WTC11 (cell line): ENCODE measurements at regions not wholly inside any gene's neighbourhood (a gene's known extent, or its start where the extent isn't known, plus 50 kb on each side); places are given as distances from the start of the nearest gene placed in this dataset.
A peak's percentile ranks its signal among the peaks of the same experiment; 100 is the strongest.

ENCODE experiments used
- ATAC-seq: fragments of 200-7000 bp; cut with Tn5 transposase; 2 replicates; pipeline ENCODE4 v1.10.0; 2021; ENCODE audit warnings: mild to moderate bottlenecking, moderate library complexity
- CTCF ChIA-PET: fragments of 300-600 bp; sonication (Branson Sonifier 250); formaldehyde crosslinking; loops from one replicate; lab custom pipeline; 2021; ENCODE audit warnings: antibody characterized with exemption; lab: Charles Lee
- POLR2A ChIA-PET: fragments of 350-600 bp; sonication (Branson Sonifier 250); formaldehyde crosslinking; loops from one replicate; lab custom pipeline; 2021; ENCODE audit warnings: antibody characterized with exemption; lab: Charles Lee
- DNase-seq: peaks from one replicate; pipeline ENCODE4 v3.0.0; 2021; ENCODE audit warnings: low spot score
- H3K27ac Mint-ChIP-seq: 2 replicates; pipeline ENCODE4 v1.8.0; 2021; ENCODE audit warnings: mixed read lengths
- H3K27me3 Mint-ChIP-seq: 2 replicates; pipeline ENCODE4 v1.8.0; 2021; ENCODE audit warnings: low read depth, mild to moderate bottlenecking, moderate library complexity, mixed read lengths
- H3K36me3 Mint-ChIP-seq: 2 replicates; pipeline ENCODE4 v1.8.0; 2021; ENCODE audit warnings: mixed read lengths
- H3K4me1 Mint-ChIP-seq: 2 replicates; pipeline ENCODE4 v1.8.0; 2022; ENCODE audit warnings: mixed read lengths
- H3K4me3 Mint-ChIP-seq: 2 replicates; pipeline ENCODE4 v1.8.0; 2021; ENCODE audit warnings: mild to moderate bottlenecking, moderate library complexity, mixed read lengths
- H3K9me3 Mint-ChIP-seq: 2 replicates; pipeline ENCODE4 v1.8.0; 2021; ENCODE audit warnings: mixed read lengths
- CDX4 ChIP-seq: fragments of 250-450 bp; sonication (Bioruptor Pico); IDR thresholded peaks from 2 replicates; pipeline ENCODE4 v1.9.0; 2021; ENCODE audit warnings: moderate library complexity, mild to moderate bottlenecking, inconsistent platforms, borderline replicate concordance
- CREM ChIP-seq: sonication (generic); formaldehyde crosslinking; IDR thresholded peaks from 2 replicates; pipeline ENCODE4 v1.8.1; 2022; ENCODE audit warnings: mild to moderate bottlenecking, missing genetic modification reagents, moderate library complexity
- E2F5 ChIP-seq: sonication (generic); formaldehyde crosslinking; IDR thresholded peaks from 2 replicates; pipeline ENCODE4 v1.8.1; 2022; ENCODE audit warnings: mild to moderate bottlenecking, moderate library complexity, missing genetic modification reagents
- EMX1 ChIP-seq: fragments of 250-450 bp; sonication (Bioruptor Pico); IDR thresholded peaks from 2 replicates; pipeline ENCODE4 v1.8.0; 2021; ENCODE audit warnings: mild to moderate bottlenecking
- FOXK1 ChIP-seq: sonication (generic); formaldehyde crosslinking; IDR thresholded peaks from 2 replicates; pipeline ENCODE4 v1.8.0; 2022; ENCODE audit warnings: mild to moderate bottlenecking, moderate library complexity, missing genetic modification reagents
- GABPB1 ChIP-seq: sonication (generic); formaldehyde crosslinking; IDR thresholded peaks from 2 replicates; pipeline ENCODE4 v1.8.1; 2023; ENCODE audit warnings: mild to moderate bottlenecking, missing genetic modification reagents
- IRF1 ChIP-seq: sonication (generic); formaldehyde crosslinking; IDR thresholded peaks from 2 replicates; pipeline ENCODE4 v1.8.0; 2023; ENCODE audit warnings: missing genetic modification reagents
- JUN ChIP-seq: sonication (generic); formaldehyde crosslinking; IDR thresholded peaks from 2 replicates; pipeline ENCODE4 v1.8.0; 2023; ENCODE audit warnings: mild to moderate bottlenecking, missing genetic modification reagents
- KAT7 ChIP-seq: sonication (generic); formaldehyde crosslinking; IDR thresholded peaks from 2 replicates; pipeline ENCODE4 v1.8.1; 2023; ENCODE audit warnings: missing genetic modification reagents, mild to moderate bottlenecking, borderline replicate concordance
- MYBL2 ChIP-seq: sonication (generic); formaldehyde crosslinking; IDR thresholded peaks from 2 replicates; pipeline ENCODE4 v1.8.1; 2023; ENCODE audit warnings: mild to moderate bottlenecking, moderate library complexity, missing genetic modification reagents
- NFYB ChIP-seq: sonication (generic); formaldehyde crosslinking; conservative IDR thresholded peaks from 2 replicates; pipeline ENCODE4 v1.8.0; 2022; ENCODE audit warnings: low read depth, missing genetic modification reagents
- OVOL2 ChIP-seq: fragments of 250-450 bp; sonication (Bioruptor Pico); IDR thresholded peaks from 2 replicates; pipeline ENCODE4 v1.9.0; 2021; ENCODE audit warnings: mild to moderate bottlenecking, borderline replicate concordance
- PREB ChIP-seq: sonication (generic); formaldehyde crosslinking; IDR thresholded peaks from 2 replicates; pipeline ENCODE4 v1.8.1; 2022; ENCODE audit warnings: mild to moderate bottlenecking, missing genetic modification reagents, moderate library complexity, borderline replicate concordance
- SP1 ChIP-seq: sonication (generic); formaldehyde crosslinking; conservative IDR thresholded peaks from 2 replicates; pipeline ENCODE4 v1.8.1; 2022; ENCODE audit warnings: missing genetic modification reagents
- ZBTB21 ChIP-seq: sonication (generic); formaldehyde crosslinking; IDR thresholded peaks from 2 replicates; pipeline ENCODE4 v1.8.1; 2023; ENCODE audit warnings: mild to moderate bottlenecking, missing genetic modification reagents, borderline replicate concordance
- ZNF232 ChIP-seq: sonication (generic); formaldehyde crosslinking; IDR thresholded peaks from 2 replicates; pipeline ENCODE4 v1.8.0; 2022; ENCODE audit warnings: mild to moderate bottlenecking, missing genetic modification reagents
- ZNF396 ChIP-seq: fragments of 250-450 bp; sonication (Bioruptor Pico); IDR thresholded peaks from 2 replicates; pipeline ENCODE4 v1.8.0; 2021; ENCODE audit warnings: mild to moderate bottlenecking, moderate library complexity, borderline replicate concordance
- TF ChIP-seq, protein P1 (sequence below): fragments of 250-450 bp; sonication (Bioruptor Pico); IDR thresholded peaks from 2 replicates; pipeline ENCODE4 v2.1.2; 2022; ENCODE audit warnings: mild to moderate bottlenecking, moderate library complexity
- TF ChIP-seq, protein P2 (sequence below): sonication (generic); formaldehyde crosslinking; conservative IDR thresholded peaks from 2 replicates; pipeline ENCODE4 v1.8.1; 2022; ENCODE audit warnings: mild to moderate bottlenecking, missing genetic modification reagents
- TF ChIP-seq, protein P3 (sequence below): sonication (generic); formaldehyde crosslinking; IDR thresholded peaks from 2 replicates; pipeline ENCODE4 v1.8.1; 2022; ENCODE audit warnings: low read depth, missing genetic modification reagents, borderline replicate concordance
- TF ChIP-seq, protein P4 (sequence below): sonication (generic); formaldehyde crosslinking; IDR thresholded peaks from 2 replicates; pipeline ENCODE4 v1.8.0; 2023; ENCODE audit warnings: mild to moderate bottlenecking, missing genetic modification reagents

DNA sequence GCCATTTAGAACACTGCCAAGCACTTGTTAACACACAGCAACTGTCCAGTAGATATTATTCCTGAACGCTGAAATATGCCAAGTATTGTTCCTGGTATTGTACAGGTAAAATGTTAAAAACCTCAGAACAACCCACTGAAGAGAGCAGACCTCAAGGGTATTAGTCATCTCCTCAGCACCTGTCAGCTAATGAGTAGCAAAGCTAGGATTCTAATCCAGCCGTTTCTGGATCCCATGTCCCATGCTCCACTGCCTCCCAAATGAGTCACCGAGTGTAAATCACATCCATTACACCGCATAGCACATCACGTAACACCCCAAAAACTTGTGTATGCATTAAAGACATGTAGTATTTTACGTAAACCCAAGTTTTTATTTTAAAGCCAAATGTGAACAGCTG, 705.4 kb upstream of the TENM4 start (continued):
- TF ChIP-seq, protein P1, sequence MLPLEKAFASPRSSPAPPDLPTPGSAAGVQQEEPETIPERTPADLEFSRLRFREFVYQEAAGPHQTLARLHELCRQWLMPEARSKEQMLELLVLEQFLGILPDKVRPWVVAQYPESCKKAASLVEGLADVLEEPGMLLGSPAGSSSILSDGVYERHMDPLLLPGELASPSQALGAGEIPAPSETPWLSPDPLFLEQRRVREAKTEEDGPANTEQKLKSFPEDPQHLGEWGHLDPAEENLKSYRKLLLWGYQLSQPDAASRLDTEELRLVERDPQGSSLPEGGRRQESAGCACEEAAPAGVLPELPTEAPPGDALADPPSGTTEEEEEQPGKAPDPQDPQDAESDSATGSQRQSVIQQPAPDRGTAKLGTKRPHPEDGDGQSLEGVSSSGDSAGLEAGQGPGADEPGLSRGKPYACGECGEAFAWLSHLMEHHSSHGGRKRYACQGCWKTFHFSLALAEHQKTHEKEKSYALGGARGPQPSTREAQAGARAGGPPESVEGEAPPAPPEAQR (CRISPR knock-in tag) = no peak
- TF ChIP-seq EMX1 (CRISPR knock-in tag) = no peak
- TF ChIP-seq IRF1 (CRISPR knock-in tag) = no peak

DNA sequence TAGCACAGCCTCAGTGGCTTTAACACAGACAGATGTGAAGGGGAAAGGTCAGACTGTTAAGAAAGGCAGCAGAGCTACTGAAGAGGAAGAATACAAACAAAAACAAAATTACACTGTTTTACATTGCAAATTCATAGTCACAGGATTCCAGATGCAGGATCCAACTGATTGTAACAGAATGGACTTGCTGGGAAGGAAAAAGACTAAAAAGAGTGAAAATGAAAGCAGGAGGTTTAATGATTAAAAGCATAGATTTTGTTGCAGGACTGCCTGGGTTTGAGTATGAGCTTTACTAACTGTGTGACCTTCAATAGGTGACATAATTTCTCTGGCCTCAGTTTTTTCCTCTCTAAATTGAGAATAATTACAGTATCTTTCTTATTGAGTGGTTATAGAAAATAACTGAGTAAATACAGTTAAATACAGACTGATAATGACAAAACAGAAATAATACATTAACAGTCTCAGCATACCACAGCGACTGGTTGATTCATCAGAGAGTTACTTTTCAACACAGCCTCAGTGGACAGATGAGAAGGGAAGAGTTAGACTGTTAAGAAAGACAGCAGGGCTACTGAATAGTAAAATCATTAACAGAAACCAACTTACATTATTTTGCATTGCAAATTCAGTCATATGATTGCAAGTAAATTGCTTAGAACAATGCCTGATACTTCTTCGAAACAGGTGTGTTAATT, 704.2 kb upstream of the TENM4 start:
- Mint-ChIP-seq H3K27ac (peak overlapping the region; percentile 86), H3K36me3 (no peaks in the 10 kb centered on the region), H3K4me3 (no peak overlapping the region; the same call in 1 of the 2 replicates), H3K4me1 (peaks cover 30% of the 10 kb centered on the region)
- peak; percentile 36; the same call in 1 of the 2 replicates for ATAC-seq
- POLR2A ChIA-PET = no interaction called here
- TF ChIP-seq SP1 (CRISPR knock-in tag) (no peak), CREM (CRISPR knock-in tag) (no peak), JUN (no peak), ZBTB21 (no peak), OVOL2 (CRISPR knock-in tag) (no peak), ZNF232 (CRISPR knock-in tag) (no peak), GABPB1 (no peak), MYBL2 (CRISPR knock-in tag) (no peak), PREB (CRISPR knock-in tag) (no peak), NFYB (CRISPR knock-in tag) (no peak), E2F5 (CRISPR knock-in tag) (no peak), KAT7 (no peak), ZNF396 (CRISPR knock-in tag) (no peak), CDX4 (CRISPR knock-in tag) (no peak), FOXK1 (CRISPR knock-in tag) (no peak)
- TF ChIP-seq, protein P2, sequence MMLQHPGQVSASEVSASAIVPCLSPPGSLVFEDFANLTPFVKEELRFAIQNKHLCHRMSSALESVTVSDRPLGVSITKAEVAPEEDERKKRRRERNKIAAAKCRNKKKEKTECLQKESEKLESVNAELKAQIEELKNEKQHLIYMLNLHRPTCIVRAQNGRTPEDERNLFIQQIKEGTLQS (CRISPR knock-in tag) = no peak
- TF ChIP-seq, protein P3, sequence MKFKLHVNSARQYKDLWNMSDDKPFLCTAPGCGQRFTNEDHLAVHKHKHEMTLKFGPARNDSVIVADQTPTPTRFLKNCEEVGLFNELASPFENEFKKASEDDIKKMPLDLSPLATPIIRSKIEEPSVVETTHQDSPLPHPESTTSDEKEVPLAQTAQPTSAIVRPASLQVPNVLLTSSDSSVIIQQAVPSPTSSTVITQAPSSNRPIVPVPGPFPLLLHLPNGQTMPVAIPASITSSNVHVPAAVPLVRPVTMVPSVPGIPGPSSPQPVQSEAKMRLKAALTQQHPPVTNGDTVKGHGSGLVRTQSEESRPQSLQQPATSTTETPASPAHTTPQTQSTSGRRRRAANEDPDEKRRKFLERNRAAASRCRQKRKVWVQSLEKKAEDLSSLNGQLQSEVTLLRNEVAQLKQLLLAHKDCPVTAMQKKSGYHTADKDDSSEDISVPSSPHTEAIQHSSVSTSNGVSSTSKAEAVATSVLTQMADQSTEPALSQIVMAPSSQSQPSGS (CRISPR knock-in tag) = no peak
- TF ChIP-seq, protein P4, sequence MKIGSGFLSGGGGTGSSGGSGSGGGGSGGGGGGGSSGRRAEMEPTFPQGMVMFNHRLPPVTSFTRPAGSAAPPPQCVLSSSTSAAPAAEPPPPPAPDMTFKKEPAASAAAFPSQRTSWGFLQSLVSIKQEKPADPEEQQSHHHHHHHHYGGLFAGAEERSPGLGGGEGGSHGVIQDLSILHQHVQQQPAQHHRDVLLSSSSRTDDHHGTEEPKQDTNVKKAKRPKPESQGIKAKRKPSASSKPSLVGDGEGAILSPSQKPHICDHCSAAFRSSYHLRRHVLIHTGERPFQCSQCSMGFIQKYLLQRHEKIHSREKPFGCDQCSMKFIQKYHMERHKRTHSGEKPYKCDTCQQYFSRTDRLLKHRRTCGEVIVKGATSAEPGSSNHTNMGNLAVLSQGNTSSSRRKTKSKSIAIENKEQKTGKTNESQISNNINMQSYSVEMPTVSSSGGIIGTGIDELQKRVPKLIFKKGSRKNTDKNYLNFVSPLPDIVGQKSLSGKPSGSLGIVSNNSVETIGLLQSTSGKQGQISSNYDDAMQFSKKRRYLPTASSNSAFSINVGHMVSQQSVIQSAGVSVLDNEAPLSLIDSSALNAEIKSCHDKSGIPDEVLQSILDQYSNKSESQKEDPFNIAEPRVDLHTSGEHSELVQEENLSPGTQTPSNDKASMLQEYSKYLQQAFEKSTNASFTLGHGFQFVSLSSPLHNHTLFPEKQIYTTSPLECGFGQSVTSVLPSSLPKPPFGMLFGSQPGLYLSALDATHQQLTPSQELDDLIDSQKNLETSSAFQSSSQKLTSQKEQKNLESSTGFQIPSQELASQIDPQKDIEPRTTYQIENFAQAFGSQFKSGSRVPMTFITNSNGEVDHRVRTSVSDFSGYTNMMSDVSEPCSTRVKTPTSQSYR (CRISPR knock-in tag) = no peak
- TF ChIP-seq, all 79 proteins: peak for 0
- CTCF ChIA-PET = interaction anchor here (1.0 to 1.7 kb wide), 3 partner anchors 11 to 12 kb away, joined by 3 to 8 read pairs (median 5); no protein-coding TSS in a partner anchor
- Mint-ChIP-seq H3K9me3 (peaks cover 2% of the 10 kb centered on the region; the same call in 1 of the 2 replicates), H3K27me3 (no peaks in the 10 kb centered on the region)
- no peak for DNase-seq
